ENCODE measurements at regions not wholly inside any gene's neighbourhood (a gene's known extent, or its start where the extent isn't known, plus 50 kb on each side); places are given as distances from the start of the nearest gene placed in this dataset.

- H3K9me3 Mint-ChIP-seq: peaks cover 0 to 10% of the 10 kb centered on the region in 2 donors
These were observed 576.4 kb upstream of the SLIT2 start for GRCh38 chr4:19675172-19675811.

GRCh38 chr4:19659101-19659500, 592.6 kb upstream of the SLIT2 start:
- no peaks in the 10 kb centered on the region for H3K27me3 Mint-ChIP-seq
- ATAC-seq (replicated peaks) (no peak), DNase-seq (no peak)
- no peak overlapping the region for H3K4me3 Mint-ChIP-seq
- no peaks in the 10 kb centered on the region for H3K36me3 Mint-ChIP-seq
- H3K27ac Mint-ChIP-seq: no peak overlapping the region
- H3K4me1 Mint-ChIP-seq: no peaks in the 10 kb centered on the region
- H3K9me3 Mint-ChIP-seq: peaks cover 3 to 4% of the 10 kb centered on the region in 2 donors

More at GRCh38 chr4:19675172-19675811, 576.4 kb upstream of the SLIT2 start:
- DNase-seq (no peak), ATAC-seq (replicated peaks) (peak; percentile 70 to 72)
- Mint-ChIP-seq H3K27ac (no peak overlapping the region), H3K4me3 (no peak overlapping the region), H3K4me1 (no peaks in the 10 kb centered on the region), H3K27me3 (no peaks in the 10 kb centered on the region), H3K36me3 (no peaks in the 10 kb centered on the region)

GRCh38 chr4:19657856-19658255, 593.8 kb upstream of the SLIT2 start:
- DNase-seq (no peak), ATAC-seq (replicated peaks) (no peak)
- H3K4me3 Mint-ChIP-seq: no peak overlapping the region
- no peaks in the 10 kb centered on the region for H3K4me1 Mint-ChIP-seq
- no peak overlapping the region for H3K27ac Mint-ChIP-seq
- peaks cover 3 to 4% of the 10 kb centered on the region in 2 donors for H3K9me3 Mint-ChIP-seq
- H3K27me3 Mint-ChIP-seq: no peaks in the 10 kb centered on the region
- no peaks in the 10 kb centered on the region for H3K36me3 Mint-ChIP-seq

GRCh38 chr4:19655666-19656065, 596.0 kb upstream of the SLIT2 start:
- Mint-ChIP-seq H3K4me1 (no peaks in the 10 kb centered on the region), H3K27ac (no peak overlapping the region), H3K4me3 (no peak overlapping the region), H3K36me3 (no peaks in the 10 kb centered on the region), H3K9me3 (peaks cover 4 to 5% of the 10 kb centered on the region in 2 donors), H3K27me3 (no peaks in the 10 kb centered on the region)
- DNase-seq (no peak), ATAC-seq (replicated peaks) (no peak)

- Mint-ChIP-seq H3K27ac (no peak overlapping the region), H3K9me3 (peaks cover 11 to 14% of the 10 kb centered on the region in 2 donors), H3K27me3 (no peaks in the 10 kb centered on the region), H3K36me3 (no peaks in the 10 kb centered on the region), H3K4me3 (no peak overlapping the region), H3K4me1 (no peaks in the 10 kb centered on the region)
- ATAC-seq (replicated peaks) (no peak), DNase-seq (no peak)
These were observed 600.5 kb upstream of the SLIT2 start for GRCh38 chr4:19650903-19651864.

- no peak for DNase-seq
- Mint-ChIP-seq H3K36me3 (no peaks in the 10 kb centered on the region), H3K4me1 (no peaks in the 10 kb centered on the region), H3K9me3 (peaks cover 18 to 23% of the 10 kb centered on the region in 2 donors), H3K4me3 (no peak overlapping the region), H3K27ac (no peak overlapping the region), H3K27me3 (no peaks in the 10 kb centered on the region)
- no peak for ATAC-seq (replicated peaks)
These were observed 606.1 kb upstream of the SLIT2 start for GRCh38 chr4:19645589-19645988.

GRCh38 chr4:19636451-19636850, 615.3 kb upstream of the SLIT2 start:
- no peak for DNase-seq
- Mint-ChIP-seq H3K36me3 (no peaks in the 10 kb centered on the region), H3K4me3 (no peak overlapping the region), H3K27me3 (no peaks in the 10 kb centered on the region), H3K9me3 (peaks cover 4 to 5% of the 10 kb centered on the region in 2 donors), H3K4me1 (no peaks in the 10 kb centered on the region), H3K27ac (no peak overlapping the region)
- ATAC-seq (replicated peaks): no peak

GRCh38 chr4:19631814-19632213, 619.9 kb upstream of the SLIT2 start:
- Mint-ChIP-seq H3K4me3 (no peak overlapping the region), H3K4me1 (no peaks in the 10 kb centered on the region), H3K27me3 (no peaks in the 10 kb centered on the region), H3K9me3 (peaks cover 4 to 5% of the 10 kb centered on the region in 2 donors), H3K27ac (no peak overlapping the region), H3K36me3 (no peaks in the 10 kb centered on the region)
- DNase-seq (no peak), ATAC-seq (replicated peaks) (no peak)

GRCh38 chr4:19623866-19624265, 627.8 kb upstream of the SLIT2 start:
- H3K27ac Mint-ChIP-seq: no peak overlapping the region
- peaks cover 7 to 9% of the 10 kb centered on the region in 2 donors for H3K9me3 Mint-ChIP-seq
- no peak for ATAC-seq (replicated peaks)
- no peaks in the 10 kb centered on the region for H3K27me3 Mint-ChIP-seq
- DNase-seq: no peak
- H3K4me3 Mint-ChIP-seq: no peak overlapping the region
- H3K36me3 Mint-ChIP-seq: no peaks in the 10 kb centered on the region
- no peaks in the 10 kb centered on the region for H3K4me1 Mint-ChIP-seq

- DNase-seq: no peak
- H3K27ac Mint-ChIP-seq: no peak overlapping the region
- peaks cover 4 to 12% of the 10 kb centered on the region in 2 donors for H3K9me3 Mint-ChIP-seq
- H3K4me3 Mint-ChIP-seq: no peak overlapping the region
- ATAC-seq (replicated peaks): no peak
- no peaks in the 10 kb centered on the region for H3K36me3 Mint-ChIP-seq
- H3K27me3 Mint-ChIP-seq: no peaks in the 10 kb centered on the region
- H3K4me1 Mint-ChIP-seq: no peaks in the 10 kb centered on the region
These were observed 636.5 kb upstream of the SLIT2 start for GRCh38 chr4:19615086-19615689.

- no peak overlapping the region for H3K4me3 Mint-ChIP-seq
- DNase-seq: no peak
- no peak overlapping the region for H3K27ac Mint-ChIP-seq
- H3K36me3 Mint-ChIP-seq: no peaks in the 10 kb centered on the region
- no peak for ATAC-seq (replicated peaks)
- H3K27me3 Mint-ChIP-seq: no peaks in the 10 kb centered on the region
- H3K9me3 Mint-ChIP-seq: peaks cover 9 to 10% of the 10 kb centered on the region in 2 donors
- H3K4me1 Mint-ChIP-seq: no peaks in the 10 kb centered on the region
These were observed 637.5 kb upstream of the SLIT2 start for GRCh38 chr4:19614171-19614570.

- H3K36me3 Mint-ChIP-seq: no peaks in the 10 kb centered on the region
- H3K9me3 Mint-ChIP-seq: peaks cover 3 to 5% of the 10 kb centered on the region in 2 donors
- H3K27ac Mint-ChIP-seq: no peak overlapping the region
- no peaks in the 10 kb centered on the region for H3K4me1 Mint-ChIP-seq
- no peak overlapping the region for H3K4me3 Mint-ChIP-seq
- no peak for ATAC-seq (replicated peaks)
- H3K27me3 Mint-ChIP-seq: no peaks in the 10 kb centered on the region
- no peak for DNase-seq
These were observed 655.4 kb upstream of the SLIT2 start for GRCh38 chr4:19596342-19596741.

GRCh38 chr4:19592391-19592790, 659.3 kb upstream of the SLIT2 start:
- Mint-ChIP-seq H3K4me3 (no peak overlapping the region), H3K4me1 (no peaks in the 10 kb centered on the region), H3K27ac (no peak overlapping the region), H3K27me3 (no peaks in the 10 kb centered on the region), H3K36me3 (no peaks in the 10 kb centered on the region), H3K9me3 (peaks cover 3 to 7% of the 10 kb centered on the region in 2 donors)
- no peak for ATAC-seq (replicated peaks)
- no peak for DNase-seq

GRCh38 chr4:19583827-19584569, 667.7 kb upstream of the SLIT2 start:
- H3K27me3 Mint-ChIP-seq: no peaks in the 10 kb centered on the region
- H3K27ac Mint-ChIP-seq: no peak overlapping the region
- H3K4me3 Mint-ChIP-seq: no peak overlapping the region
- H3K36me3 Mint-ChIP-seq: no peaks in the 10 kb centered on the region
- DNase-seq (no peak), ATAC-seq (replicated peaks) (no peak)
- H3K9me3 Mint-ChIP-seq: no peaks in the 10 kb centered on the region
- H3K4me1 Mint-ChIP-seq: no peaks in the 10 kb centered on the region

Measured in stimulated activated naive B cell treated with anti-CD40 and anti-IgM and Interleukin-4, amounts not matched to agents 10 μg/mL and 1 μg/mL and 100 μg/mL, for 72 hours (primary cell).